ENCODE measurements at regions not wholly inside any gene's neighbourhood (a gene's known extent, or its start where the extent isn't known, plus 50 kb on each side); places are given as distances from the start of the nearest gene placed in this dataset.

DNA sequence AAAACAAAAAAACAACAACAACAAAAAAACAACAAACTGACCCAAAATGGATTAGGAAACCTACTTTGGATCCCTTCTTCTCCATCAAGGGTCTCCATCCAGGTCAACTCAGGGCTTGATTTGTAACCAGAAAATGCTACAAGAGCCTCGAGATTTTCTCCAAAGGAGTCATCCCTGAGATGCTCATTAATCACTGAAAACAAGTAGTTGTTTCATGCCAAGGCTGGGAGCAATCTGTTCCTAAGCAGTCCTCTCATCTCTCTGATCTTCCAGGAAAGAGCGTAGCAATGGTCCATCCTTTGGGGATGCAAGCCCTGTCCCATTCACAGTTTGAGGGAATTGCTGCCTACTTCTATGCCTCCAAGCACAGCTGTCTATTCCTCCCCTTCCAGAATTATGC lies 203.0 kb upstream of the MAP3K1 start:
- TF ChIP-seq, protein P1, sequence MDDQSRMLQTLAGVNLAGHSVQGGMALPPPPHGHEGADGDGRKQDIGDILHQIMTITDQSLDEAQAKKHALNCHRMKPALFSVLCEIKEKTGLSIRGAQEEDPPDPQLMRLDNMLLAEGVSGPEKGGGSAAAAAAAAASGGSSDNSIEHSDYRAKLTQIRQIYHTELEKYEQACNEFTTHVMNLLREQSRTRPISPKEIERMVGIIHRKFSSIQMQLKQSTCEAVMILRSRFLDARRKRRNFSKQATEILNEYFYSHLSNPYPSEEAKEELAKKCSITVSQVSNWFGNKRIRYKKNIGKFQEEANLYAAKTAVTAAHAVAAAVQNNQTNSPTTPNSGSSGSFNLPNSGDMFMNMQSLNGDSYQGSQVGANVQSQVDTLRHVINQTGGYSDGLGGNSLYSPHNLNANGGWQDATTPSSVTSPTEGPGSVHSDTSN (IDR thresholded peaks at IDR 0.05): no peak
- TF ChIP-seq CHD2 (IDR thresholded peaks at IDR 0.05; ENCODE audit: low read length, partially characterized antibody) (no peak), JUND (IDR thresholded peaks at IDR 0.05) (no peak), TAF1 (IDR thresholded peaks at IDR 0.05; ENCODE audit: borderline replicate concordance, low read depth, low read length) (no peak), TCF12 (IDR thresholded peaks at IDR 0.05) (no peak), FOXJ3 (CRISPR knock-in tag; IDR thresholded peaks at IDR 0.05) (no peak)
- TF ChIP-seq, protein P2, sequence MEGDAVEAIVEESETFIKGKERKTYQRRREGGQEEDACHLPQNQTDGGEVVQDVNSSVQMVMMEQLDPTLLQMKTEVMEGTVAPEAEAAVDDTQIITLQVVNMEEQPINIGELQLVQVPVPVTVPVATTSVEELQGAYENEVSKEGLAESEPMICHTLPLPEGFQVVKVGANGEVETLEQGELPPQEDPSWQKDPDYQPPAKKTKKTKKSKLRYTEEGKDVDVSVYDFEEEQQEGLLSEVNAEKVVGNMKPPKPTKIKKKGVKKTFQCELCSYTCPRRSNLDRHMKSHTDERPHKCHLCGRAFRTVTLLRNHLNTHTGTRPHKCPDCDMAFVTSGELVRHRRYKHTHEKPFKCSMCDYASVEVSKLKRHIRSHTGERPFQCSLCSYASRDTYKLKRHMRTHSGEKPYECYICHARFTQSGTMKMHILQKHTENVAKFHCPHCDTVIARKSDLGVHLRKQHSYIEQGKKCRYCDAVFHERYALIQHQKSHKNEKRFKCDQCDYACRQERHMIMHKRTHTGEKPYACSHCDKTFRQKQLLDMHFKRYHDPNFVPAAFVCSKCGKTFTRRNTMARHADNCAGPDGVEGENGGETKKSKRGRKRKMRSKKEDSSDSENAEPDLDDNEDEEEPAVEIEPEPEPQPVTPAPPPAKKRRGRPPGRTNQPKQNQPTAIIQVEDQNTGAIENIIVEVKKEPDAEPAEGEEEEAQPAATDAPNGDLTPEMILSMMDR (IDR thresholded peaks at IDR 0.05): no peak
